ENCODE measurements at regions not wholly inside any gene's neighbourhood (a gene's known extent, or its start where the extent isn't known, plus 50 kb on each side); places are given as distances from the start of the nearest gene placed in this dataset.

DNA sequence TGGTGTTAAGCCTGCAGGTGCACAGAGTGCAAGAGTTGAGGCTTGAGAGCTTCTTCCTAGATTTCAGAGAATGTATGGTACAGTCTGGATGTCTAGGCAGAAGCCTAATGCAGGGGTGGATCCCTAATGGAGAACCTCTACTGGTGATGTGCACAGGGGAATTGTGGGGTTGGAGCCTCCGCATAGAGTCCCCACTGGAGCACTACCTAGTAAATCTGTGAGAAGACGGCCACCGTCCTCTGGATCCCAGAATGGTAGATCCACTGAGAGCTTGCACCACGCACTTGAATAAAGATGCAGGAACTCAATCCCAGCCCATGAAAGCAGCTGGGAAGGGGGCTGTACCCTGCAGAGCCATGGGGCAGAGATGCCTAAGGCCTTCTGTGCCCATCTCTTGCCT, 699.4 kb upstream of the FAM174A start:
- Mint-ChIP-seq H3K27ac (ENCODE audit: low read depth, unreplicated experiment) (no peak overlapping the region), H3K4me1 (ENCODE audit: insufficient read depth, unreplicated experiment) (no peaks in the 10 kb centered on the region), H3K4me3 (ENCODE audit: unreplicated experiment) (no peak overlapping the region), H3K36me3 (ENCODE audit: insufficient read depth, unreplicated experiment) (no peaks in the 10 kb centered on the region), H3K27me3 (ENCODE audit: insufficient read depth, unreplicated experiment) (no peaks in the 10 kb centered on the region), H3K9me3 (ENCODE audit: unreplicated experiment) (peaks cover 7% of the 10 kb centered on the region)
- no TSS peak for BruUV-seq (replicated peaks)
- POLR2A ChIA-PET: no interaction called here
- CTCF ChIA-PET: no interaction called here
- TF ChIP-seq CTCF (IDR thresholded peaks at IDR 0.05; ENCODE audit: unreplicated experiment): no peak
- no peak for DNase-seq (ENCODE audit: unreplicated experiment)
- intact Hi-C loops (cut with micrococcal nuclease): no loop called here

DNA sequence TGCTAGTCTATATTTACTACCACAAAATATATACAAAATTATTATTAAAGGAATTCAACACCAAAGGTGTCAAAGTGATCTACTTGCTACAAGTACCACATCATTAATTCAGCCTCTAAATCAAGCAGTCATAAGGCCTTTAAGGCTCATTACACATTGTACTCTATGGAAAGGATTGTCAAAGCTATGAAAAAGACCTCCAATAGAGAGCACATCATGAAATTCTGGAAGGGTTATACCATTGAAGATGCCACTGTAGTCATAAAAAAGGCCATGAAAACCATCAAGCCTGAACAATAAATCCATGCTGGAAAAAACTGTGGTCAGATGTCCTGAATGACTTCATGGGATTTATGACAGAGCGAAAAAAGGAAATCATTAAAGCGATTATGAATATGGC, 708.0 kb upstream of the FAM174A start:
- Mint-ChIP-seq H3K4me1 (ENCODE audit: insufficient read depth, unreplicated experiment) (no peaks in the 10 kb centered on the region), H3K27ac (ENCODE audit: low read depth, unreplicated experiment) (no peak overlapping the region), H3K9me3 (ENCODE audit: unreplicated experiment) (no peaks in the 10 kb centered on the region), H3K27me3 (ENCODE audit: insufficient read depth, unreplicated experiment) (no peaks in the 10 kb centered on the region), H3K4me3 (ENCODE audit: unreplicated experiment) (no peak overlapping the region), H3K36me3 (ENCODE audit: insufficient read depth, unreplicated experiment) (no peaks in the 10 kb centered on the region)
- ChIA-PET POLR2A (interaction anchor here (0.9 kb wide), 1 partner anchor 49 kb away, joined by 3 read pairs; no protein-coding TSS in a partner anchor), CTCF (no interaction called here)
- BruUV-seq (replicated peaks): no TSS peak
- DNase-seq (ENCODE audit: unreplicated experiment): no peak
- intact Hi-C loops (cut with micrococcal nuclease): no loop called here
- no peak for TF ChIP-seq CTCF (IDR thresholded peaks at IDR 0.05; ENCODE audit: unreplicated experiment)

DNA sequence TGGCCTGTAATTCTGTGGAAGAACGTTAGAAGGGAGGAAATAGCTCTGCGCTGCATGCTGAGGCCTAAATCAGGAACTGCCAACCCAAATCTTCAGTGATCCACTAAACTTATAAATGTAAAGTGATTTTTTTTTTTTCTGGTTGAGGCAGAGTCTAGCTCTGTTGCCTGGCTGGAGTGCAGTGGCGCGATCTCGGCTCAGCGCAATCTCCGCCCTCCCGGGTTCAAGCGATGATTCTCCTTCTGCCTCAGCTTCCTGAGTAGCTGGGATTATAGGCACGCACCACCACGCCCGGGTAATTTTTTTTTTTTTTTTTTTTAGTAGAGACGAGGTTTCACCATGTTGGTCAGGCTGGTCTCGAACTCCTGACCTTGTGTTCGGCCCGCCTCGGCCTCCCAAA, 717.4 kb upstream of the FAM174A start:
- no peaks in the 10 kb centered on the region for H3K36me3 Mint-ChIP-seq (ENCODE audit: insufficient read depth, unreplicated experiment)
- no peak for TF ChIP-seq CTCF (IDR thresholded peaks at IDR 0.05; ENCODE audit: unreplicated experiment)
- peaks cover 35% of the 10 kb centered on the region for H3K27me3 Mint-ChIP-seq (ENCODE audit: insufficient read depth, unreplicated experiment)
- intact Hi-C loops (cut with micrococcal nuclease): no loop called here
- ChIA-PET POLR2A (no interaction called here), CTCF (interaction anchor here (0.7 kb wide), 1 partner anchor 713 kb away, joined by 4 read pairs; no protein-coding TSS in a partner anchor)
- no peaks in the 10 kb centered on the region for H3K9me3 Mint-ChIP-seq (ENCODE audit: unreplicated experiment)
- BruUV-seq (replicated peaks): no TSS peak
- no peak for DNase-seq (ENCODE audit: unreplicated experiment)
- no peak overlapping the region for H3K4me3 Mint-ChIP-seq (ENCODE audit: unreplicated experiment)
- H3K4me1 Mint-ChIP-seq (ENCODE audit: insufficient read depth, unreplicated experiment): no peaks in the 10 kb centered on the region
- H3K27ac Mint-ChIP-seq (ENCODE audit: low read depth, unreplicated experiment): no peak overlapping the region

DNA sequence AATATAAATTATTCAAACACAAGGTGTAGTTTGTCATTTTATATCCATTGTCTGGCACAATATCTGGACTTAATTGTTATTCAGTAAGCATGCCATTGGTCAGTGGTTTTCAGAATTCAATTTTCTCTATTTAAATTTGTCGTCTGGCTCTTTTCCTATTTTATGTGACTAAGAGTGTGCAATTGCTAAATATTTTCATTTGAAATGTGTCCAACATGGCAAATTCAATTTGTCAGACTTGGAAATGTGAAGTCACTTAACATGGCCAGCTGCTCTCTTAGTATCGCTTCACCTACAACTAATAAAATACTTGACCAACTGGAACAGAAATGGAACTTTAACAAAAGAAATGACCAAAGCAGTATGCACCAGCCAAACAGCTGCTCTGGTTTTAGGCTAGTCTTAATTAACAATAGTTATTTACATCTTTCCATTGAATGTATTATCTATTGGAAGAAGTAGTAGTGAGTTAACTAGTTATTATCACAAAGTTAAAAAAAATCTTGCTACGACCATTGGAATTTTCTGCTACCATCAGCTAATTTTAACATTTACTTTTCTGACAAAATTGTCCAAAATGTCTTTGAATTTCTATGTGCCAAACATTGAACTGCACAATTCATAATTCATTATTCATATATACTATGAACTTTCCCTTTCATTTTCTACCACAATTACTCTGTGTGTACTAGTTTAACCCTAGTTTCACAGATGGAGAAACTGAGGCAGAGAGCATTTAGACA, 720.7 kb upstream of the FAM174A start:
- no peak for DNase-seq (ENCODE audit: unreplicated experiment)
- POLR2A ChIA-PET: no interaction called here
- Mint-ChIP-seq H3K36me3 (ENCODE audit: insufficient read depth, unreplicated experiment) (no peaks in the 10 kb centered on the region), H3K27ac (ENCODE audit: low read depth, unreplicated experiment) (no peak overlapping the region), H3K27me3 (ENCODE audit: insufficient read depth, unreplicated experiment) (peaks cover 25% of the 10 kb centered on the region), H3K9me3 (ENCODE audit: unreplicated experiment) (no peaks in the 10 kb centered on the region), H3K4me3 (ENCODE audit: unreplicated experiment) (no peak overlapping the region), H3K4me1 (ENCODE audit: insufficient read depth, unreplicated experiment) (no peaks in the 10 kb centered on the region)
- no TSS peak for BruUV-seq (replicated peaks)
- CTCF ChIA-PET: no interaction called here
- intact Hi-C loops (cut with micrococcal nuclease): no loop called here
- TF ChIP-seq CTCF (IDR thresholded peaks at IDR 0.05; ENCODE audit: unreplicated experiment): no peak
